Thyroid gland (tissue), 4 donors: ENCODE measurements at regions not wholly inside any gene's neighbourhood (a gene's known extent, or its start where the extent isn't known, plus 50 kb on each side); places are given as distances from the start of the nearest gene placed in this dataset.
A peak's percentile ranks its signal among the peaks of the same experiment; 100 is the strongest.

Experiments
- DNase-seq, 2 donors: peaks; one replicate each; pipeline ENCODE4 v3.0.0-alpha.2; 2019
- H3K27ac ChIP-seq, 3 donors: fragments of 200-600 bp; sonication (generic); 1 replicate in 2 of 3; 2 replicates in 1 of 3; pipeline ENCODE4 v1.5.1; 2016 to 2019; ENCODE audit warnings: mild to moderate bottlenecking in 1 of 3, moderate library complexity in 1 of 3
- H3K27me3 ChIP-seq: fragments of 200-600 bp; sonication (generic); one replicate; pipeline ENCODE4 v1.5.1; 2019
- H3K36me3 ChIP-seq, 2 donors: fragments of 200-600 bp; sonication (generic); one replicate each; pipeline ENCODE4 v1.5.1; 2016 to 2019
- H3K4me1 ChIP-seq, 2 donors: fragments of 200-600 bp; sonication (generic); one replicate each; pipeline ENCODE4 v1.5.1; 2017 to 2019
- H3K4me3 ChIP-seq, 3 donors: fragments of 200-600 bp; sonication (generic); replicated peaks in 1 of 3; 1 replicate in 2 of 3; 2 replicates in 1 of 3; pipeline ENCODE4 v1.5.1; 2016; ENCODE audit warnings: mild to moderate bottlenecking in 1 of 3
- H3K9me3 ChIP-seq: fragments of 200-600 bp; sonication (generic); one replicate; pipeline ENCODE4 v1.5.1; 2017
- CTCF ChIP-seq, 6 experiments: fragments of 200-600 bp in 3 of 6; fragments of 450-650 bp in 3 of 6; sonication (generic) in 3 of 6; IDR thresholded peaks; one replicate each; pipeline ENCODE4 v1.5.1; 2016 to 2019; ENCODE audit warnings: antibody characterized with exemption in 6 of 6, mild to moderate bottlenecking in 2 of 6, inconsistent platforms in 1 of 6, moderate library complexity in 1 of 6
- POLR2A ChIP-seq, 2 donors: fragments of 450-650 bp; IDR thresholded peaks; one replicate each; pipeline ENCODE4 v1.6.1; 2017; ENCODE audit warnings: antibody characterized with exemption in 2 of 2, mild to moderate bottlenecking in 2 of 2, moderate library complexity in 1 of 2
- WGBS, 2 donors: methylation state at CpG; one replicate each; pipeline ENCODE4 v1.1.5; 2017; 5-methylcytosine and 5-hydroxymethylcytosine counted together
- intact Hi-C: fragments of 100-400 bp; cut with DNase I; formaldehyde crosslinking; loops from one replicate; pipeline ENCODE4 v1.15.1; 2023

GRCh38 chr12:59077575-59078426 is 157.5 kb upstream of the LRIG3 start:
- Histone ChIP-seq H3K27ac (peak overlapping the region in 2 of 3 donors; percentile 60 to 66), H3K36me3 (no peaks in the 10 kb centered on the region), H3K9me3 (no peaks in the 10 kb centered on the region), H3K4me1 (peaks cover 38 to 47% of the 10 kb centered on the region in 2 donors), H3K27me3 (no peaks in the 10 kb centered on the region), H3K4me3 (no peak overlapping the region)
- peak; percentile 27 to 45 for DNase-seq
- whole genome bisulfite sequencing, 2 donors, result 57 to 62% methylated on average over 6 of the region's 6 CpGs
- intact Hi-C loops, result no loop called here
- no peak for TF ChIP-seq CTCF (IDR thresholded peaks at IDR 0.05)
- no peak for TF ChIP-seq POLR2A (IDR thresholded peaks at IDR 0.05)

DNA sequence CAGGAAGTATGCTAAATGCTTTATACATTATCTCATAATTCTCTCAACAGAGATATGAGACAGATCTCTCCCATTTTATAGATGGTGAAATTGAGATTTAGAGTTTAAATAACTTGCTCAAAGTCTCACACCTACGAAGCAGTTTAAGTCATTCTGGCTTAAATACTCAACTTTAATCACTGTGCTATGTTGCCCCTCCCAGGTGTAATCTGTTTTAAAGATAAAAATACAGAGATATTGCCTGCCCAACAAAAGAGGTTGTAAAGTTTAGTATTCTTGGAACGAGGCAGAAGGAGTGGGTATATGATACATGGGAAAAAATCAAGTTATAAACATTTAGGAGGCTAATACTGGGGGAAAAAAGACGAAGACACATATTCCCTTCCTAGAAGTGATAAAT is 156.8 kb upstream of the LRIG3 start:
- DNase-seq, result no peak
- H3K9me3 ChIP-seq, result no peaks in the 10 kb centered on the region
- H3K36me3 ChIP-seq, result no peaks in the 10 kb centered on the region
- peaks cover 45 to 54% of the 10 kb centered on the region in 2 donors for H3K4me1 ChIP-seq
- H3K27me3 ChIP-seq, result no peaks in the 10 kb centered on the region
- TF ChIP-seq POLR2A (IDR thresholded peaks at IDR 0.05) (no peak), CTCF (IDR thresholded peaks at IDR 0.05) (no peak)
- H3K4me3 ChIP-seq, result no peak overlapping the region
- intact Hi-C loops, result no loop called here
- H3K27ac ChIP-seq, result peak overlapping the region; percentile 13 to 66 (median 60)
- WGBS, 2 donors, result 56 to 72% methylated on average over 3 of the region's 3 CpGs

GRCh38 chr12:59076622-59077021 is 156.3 kb upstream of the LRIG3 start:
- WGBS, 2 donors, result 49% methylated on average over 1 of the region's 1 CpG

GRCh38 chr12:59075968-59076490 is 155.7 kb upstream of the LRIG3 start:
- Histone ChIP-seq H3K27ac (peak overlapping the region in 2 of 3 donors; percentile 60 to 66), H3K4me3 (no peak overlapping the region), H3K9me3 (no peaks in the 10 kb centered on the region), H3K4me1 (peaks cover 54 to 62% of the 10 kb centered on the region in 2 donors), H3K36me3 (no peaks in the 10 kb centered on the region), H3K27me3 (no peaks in the 10 kb centered on the region)
- TF ChIP-seq POLR2A (IDR thresholded peaks at IDR 0.05), result no peak
- TF ChIP-seq CTCF (IDR thresholded peaks at IDR 0.05), result peak in 4 of 6 experiments; percentile 4 to 43 (median 21)
- no peak for DNase-seq
- 85 to 90% methylated on average over 4 of the region's 4 CpGs for WGBS, 2 donors
- intact Hi-C loops, result no loop called here

More at GRCh38 chr12:59076622-59077021, 156.3 kb upstream of the LRIG3 start:
- intact Hi-C loops, result no loop called here
- no peak for DNase-seq
- peaks cover 48 to 56% of the 10 kb centered on the region in 2 donors for H3K4me1 ChIP-seq
- TF ChIP-seq CTCF (IDR thresholded peaks at IDR 0.05), result no peak
- no peak for TF ChIP-seq POLR2A (IDR thresholded peaks at IDR 0.05)
- no peaks in the 10 kb centered on the region for H3K9me3 ChIP-seq
- no peaks in the 10 kb centered on the region for H3K36me3 ChIP-seq
- H3K27me3 ChIP-seq, result no peaks in the 10 kb centered on the region
- peak overlapping the region; percentile 13 to 66 (median 60) for H3K27ac ChIP-seq
- H3K4me3 ChIP-seq, result no peak overlapping the region

- Histone ChIP-seq H3K4me1 (peaks cover 61 to 69% of the 10 kb centered on the region in 2 donors), H3K36me3 (no peaks in the 10 kb centered on the region), H3K9me3 (no peaks in the 10 kb centered on the region), H3K4me3 (no peak overlapping the region), H3K27me3 (no peaks in the 10 kb centered on the region), H3K27ac (no peak overlapping the region)
- intact Hi-C loops, result no loop called here
- no peak for DNase-seq
- no peak for TF ChIP-seq CTCF (IDR thresholded peaks at IDR 0.05)
- TF ChIP-seq POLR2A (IDR thresholded peaks at IDR 0.05), result no peak
- 93 to 97% methylated on average over 3 of the region's 3 CpGs for WGBS, 2 donors
Observed at GRCh38 chr12:59075141-59075540, 154.8 kb upstream of the LRIG3 start.
